Immature natural killer cell (primary cell): ENCODE measurements at regions not wholly inside any gene's neighbourhood (a gene's known extent, or its start where the extent isn't known, plus 50 kb on each side); places are given as distances from the start of the nearest gene placed in this dataset.

Source experiments
- DNase-seq, 3 donors: peaks; one replicate each; pipeline ENCODE4 v3.0.0; 2022; ENCODE audit warnings: mixed read lengths in 1 of 3
- H3K27ac Mint-ChIP-seq, 6 donors: one replicate each; pipeline ENCODE4 v1.8.0; 2020; ENCODE audit warnings: mixed read lengths in 6 of 6, mild to moderate bottlenecking in 5 of 6, inconsistent platforms in 4 of 6, moderate library complexity in 3 of 6
- H3K27me3 Mint-ChIP-seq, 3 donors: one replicate each; pipeline ENCODE4 v1.8.0; 2020 to 2021; ENCODE audit warnings: low read depth in 3 of 3, mild to moderate bottlenecking in 3 of 3, mixed read lengths in 3 of 3, moderate library complexity in 3 of 3, inconsistent platforms in 1 of 3
- H3K36me3 Mint-ChIP-seq, 3 donors: one replicate each; pipeline ENCODE4 v1.8.0; 2020; ENCODE audit warnings: mixed read lengths in 3 of 3, inconsistent platforms in 2 of 3, mild to moderate bottlenecking in 2 of 3
- H3K4me1 Mint-ChIP-seq, 2 donors: one replicate each; pipeline ENCODE4 v1.8.0; 2020; ENCODE audit warnings: inconsistent platforms in 2 of 2, mild to moderate bottlenecking in 2 of 2, mixed read lengths in 2 of 2, moderate library complexity in 1 of 2
- H3K4me3 Mint-ChIP-seq, 5 donors: one replicate each; pipeline ENCODE4 v1.8.0; 2020; ENCODE audit warnings: mild to moderate bottlenecking in 5 of 5, mixed read lengths in 5 of 5, inconsistent platforms in 3 of 5, moderate library complexity in 3 of 5
- H3K9me3 Mint-ChIP-seq, 6 donors: one replicate each; pipeline ENCODE4 v1.8.0; 2020; ENCODE audit warnings: mild to moderate bottlenecking in 6 of 6, mixed read lengths in 6 of 6, inconsistent platforms in 4 of 6, moderate library complexity in 3 of 6

GRCh38 chr5:136516637-136517036 is 151.3 kb upstream of the TRPC7 start:
- no peaks in the 10 kb centered on the region for H3K36me3 Mint-ChIP-seq
- H3K27me3 Mint-ChIP-seq: peaks cover 0 to 6% (median 2%) of the 10 kb centered on the region in 3 donors
- no peak overlapping the region for H3K4me3 Mint-ChIP-seq
- no peak for DNase-seq
- H3K9me3 Mint-ChIP-seq: peaks cover 3 to 16% (median 8%) of the 10 kb centered on the region in 6 donors
- H3K27ac Mint-ChIP-seq: no peak overlapping the region
- no peaks in the 10 kb centered on the region for H3K4me1 Mint-ChIP-seq

GRCh38 chr5:136513430-136513829 is 148.1 kb upstream of the TRPC7 start:
- Mint-ChIP-seq H3K27me3 (peaks cover 0 to 3% (median 2%) of the 10 kb centered on the region in 3 donors), H3K27ac (no peak overlapping the region), H3K4me3 (no peak overlapping the region), H3K9me3 (peaks cover 2 to 12% (median 5%) of the 10 kb centered on the region in 6 donors), H3K36me3 (no peaks in the 10 kb centered on the region), H3K4me1 (no peaks in the 10 kb centered on the region)
- DNase-seq: no peak

- peaks cover 0 to 5% (median 0%) of the 10 kb centered on the region in 3 donors for H3K27me3 Mint-ChIP-seq
- no peak overlapping the region for H3K27ac Mint-ChIP-seq
- no peak for DNase-seq
- no peaks in the 10 kb centered on the region for H3K4me1 Mint-ChIP-seq
- H3K36me3 Mint-ChIP-seq: no peaks in the 10 kb centered on the region
- H3K4me3 Mint-ChIP-seq: no peak overlapping the region
- H3K9me3 Mint-ChIP-seq: peaks cover 2 to 22% (median 4%) of the 10 kb centered on the region in 6 donors
Measured at GRCh38 chr5:136511046-136511445, 145.7 kb upstream of the TRPC7 start.

- peaks cover 0 to 5% (median 0%) of the 10 kb centered on the region in 3 donors for H3K27me3 Mint-ChIP-seq
- no peak overlapping the region for H3K27ac Mint-ChIP-seq
- H3K4me3 Mint-ChIP-seq: no peak overlapping the region
- no peaks in the 10 kb centered on the region for H3K4me1 Mint-ChIP-seq
- no peak for DNase-seq
- no peaks in the 10 kb centered on the region for H3K36me3 Mint-ChIP-seq
- peaks cover 2 to 22% (median 4%) of the 10 kb centered on the region in 6 donors for H3K9me3 Mint-ChIP-seq
Measured at GRCh38 chr5:136510481-136510880, 145.1 kb upstream of the TRPC7 start.

- DNase-seq: no peak
- Mint-ChIP-seq H3K36me3 (no peaks in the 10 kb centered on the region), H3K9me3 (peaks cover 0 to 19% (median 3%) of the 10 kb centered on the region in 6 donors), H3K27me3 (peaks cover 0 to 5% (median 1%) of the 10 kb centered on the region in 3 donors), H3K4me1 (no peaks in the 10 kb centered on the region), H3K27ac (no peak overlapping the region), H3K4me3 (no peak overlapping the region)
Measured at GRCh38 chr5:136506131-136506530, 140.8 kb upstream of the TRPC7 start.

- Mint-ChIP-seq H3K27me3 (peaks cover 0 to 5% (median 1%) of the 10 kb centered on the region in 3 donors), H3K36me3 (no peaks in the 10 kb centered on the region), H3K4me3 (peak overlapping the region in 1 of 5 donors; percentile 23), H3K9me3 (peaks cover 0 to 44% (median 20%) of the 10 kb centered on the region in 6 donors), H3K4me1 (no peaks in the 10 kb centered on the region), H3K27ac (no peak overlapping the region)
- DNase-seq: no peak
Measured at GRCh38 chr5:136501133-136501532, 135.8 kb upstream of the TRPC7 start.

- Mint-ChIP-seq H3K4me3 (no peak overlapping the region), H3K4me1 (no peaks in the 10 kb centered on the region), H3K27me3 (peaks cover 0 to 2% (median 0%) of the 10 kb centered on the region in 3 donors), H3K9me3 (peaks cover 5 to 21% (median 9%) of the 10 kb centered on the region in 6 donors), H3K36me3 (no peaks in the 10 kb centered on the region), H3K27ac (no peak overlapping the region)
- no peak for DNase-seq
Measured at GRCh38 chr5:136492587-136492986, 127.2 kb upstream of the TRPC7 start.

GRCh38 chr5:136491806-136492205 is 126.5 kb upstream of the TRPC7 start:
- H3K4me3 Mint-ChIP-seq: no peak overlapping the region
- H3K9me3 Mint-ChIP-seq: peaks cover 0 to 13% (median 6%) of the 10 kb centered on the region in 6 donors
- H3K27ac Mint-ChIP-seq: no peak overlapping the region
- peaks cover 0 to 2% (median 0%) of the 10 kb centered on the region in 3 donors for H3K27me3 Mint-ChIP-seq
- DNase-seq: no peak
- H3K4me1 Mint-ChIP-seq: no peaks in the 10 kb centered on the region
- H3K36me3 Mint-ChIP-seq: no peaks in the 10 kb centered on the region

GRCh38 chr5:136484808-136485325 is 119.5 kb upstream of the TRPC7 start:
- no peak overlapping the region for H3K27ac Mint-ChIP-seq
- no peak overlapping the region for H3K4me3 Mint-ChIP-seq
- peaks cover 0 to 19% (median 2%) of the 10 kb centered on the region in 6 donors for H3K9me3 Mint-ChIP-seq
- no peaks in the 10 kb centered on the region for H3K4me1 Mint-ChIP-seq
- H3K36me3 Mint-ChIP-seq: no peaks in the 10 kb centered on the region
- no peak for DNase-seq
- H3K27me3 Mint-ChIP-seq: peaks cover 0 to 2% (median 0%) of the 10 kb centered on the region in 3 donors

GRCh38 chr5:136482206-136482605 is 116.9 kb upstream of the TRPC7 start:
- DNase-seq: no peak

GRCh38 chr5:136474466-136474865 is 109.1 kb upstream of the TRPC7 start:
- DNase-seq: no peak
- Mint-ChIP-seq H3K27ac (no peak overlapping the region), H3K4me3 (no peak overlapping the region), H3K27me3 (peaks cover 0 to 2% (median 0%) of the 10 kb centered on the region in 3 donors), H3K4me1 (no peaks in the 10 kb centered on the region), H3K36me3 (no peaks in the 10 kb centered on the region), H3K9me3 (peaks cover 0 to 35% (median 4%) of the 10 kb centered on the region in 6 donors)

More at GRCh38 chr5:136482206-136482605, 116.9 kb upstream of the TRPC7 start:
- H3K9me3 Mint-ChIP-seq: peaks cover 0 to 24% (median 2%) of the 10 kb centered on the region in 6 donors
- no peaks in the 10 kb centered on the region for H3K36me3 Mint-ChIP-seq
- H3K27me3 Mint-ChIP-seq: peaks cover 0 to 2% (median 0%) of the 10 kb centered on the region in 3 donors
- H3K27ac Mint-ChIP-seq: no peak overlapping the region
- no peaks in the 10 kb centered on the region for H3K4me1 Mint-ChIP-seq
- no peak overlapping the region for H3K4me3 Mint-ChIP-seq

GRCh38 chr5:136467632-136468031 is 102.3 kb upstream of the TRPC7 start:
- peaks cover 0 to 4% (median 3%) of the 10 kb centered on the region in 6 donors for H3K9me3 Mint-ChIP-seq
- no peak for DNase-seq
- H3K4me3 Mint-ChIP-seq: no peak overlapping the region
- no peaks in the 10 kb centered on the region for H3K4me1 Mint-ChIP-seq
- peaks cover 0 to 3% (median 0%) of the 10 kb centered on the region in 3 donors for H3K27me3 Mint-ChIP-seq
- no peaks in the 10 kb centered on the region for H3K36me3 Mint-ChIP-seq
- H3K27ac Mint-ChIP-seq: no peak overlapping the region

GRCh38 chr5:136466041-136466415 is 100.7 kb upstream of the TRPC7 start:
- H3K27ac Mint-ChIP-seq: no peak overlapping the region
- H3K9me3 Mint-ChIP-seq: peaks cover 0 to 10% (median 4%) of the 10 kb centered on the region in 6 donors
- H3K4me1 Mint-ChIP-seq: no peaks in the 10 kb centered on the region
- DNase-seq: no peak
- H3K27me3 Mint-ChIP-seq: peaks cover 0 to 3% (median 0%) of the 10 kb centered on the region in 3 donors
- no peak overlapping the region for H3K4me3 Mint-ChIP-seq
- H3K36me3 Mint-ChIP-seq: no peaks in the 10 kb centered on the region

GRCh38 chr5:136458481-136458880 is 93.1 kb upstream of the TRPC7 start:
- no peaks in the 10 kb centered on the region for H3K4me1 Mint-ChIP-seq
- H3K9me3 Mint-ChIP-seq: peaks cover 0 to 14% (median 3%) of the 10 kb centered on the region in 6 donors
- H3K36me3 Mint-ChIP-seq: no peaks in the 10 kb centered on the region
- DNase-seq: no peak
- no peak overlapping the region for H3K27ac Mint-ChIP-seq
- H3K4me3 Mint-ChIP-seq: no peak overlapping the region
- no peaks in the 10 kb centered on the region for H3K27me3 Mint-ChIP-seq
